ENCODE measurements at regions not wholly inside any gene's neighbourhood (a gene's known extent, or its start where the extent isn't known, plus 50 kb on each side); places are given as distances from the start of the nearest gene placed in this dataset.

- Histone ChIP-seq H3K9ac (ENCODE audit: low read length) (no peak overlapping the region), H2AFZ (ENCODE audit: low read length) (no peak overlapping the region), H3K4me2 (ENCODE audit: low read length) (no peak overlapping the region), H3K36me3 (ENCODE audit: low read depth, low read length) (no peaks in the 10 kb centered on the region), H3K4me1 (ENCODE audit: insufficient read depth, low read length) (no peaks in the 10 kb centered on the region), H3K9me3 (ENCODE audit: low read length) (no peaks in the 10 kb centered on the region), H4K20me1 (ENCODE audit: low read length) (no peaks in the 10 kb centered on the region), H3K27me3 (ENCODE audit: low read length) (peaks cover 44% of the 10 kb centered on the region), H3F3A (ENCODE audit: low read length, unreplicated experiment) (no peaks in the 10 kb centered on the region), H3K27ac (ENCODE audit: low read length) (no peak overlapping the region), H3K79me2 (ENCODE audit: low read length) (no peaks in the 10 kb centered on the region), H3K9me2 (replicated peaks; ENCODE audit: low read length) (no peaks in the 10 kb centered on the region), H3K4me3 (ENCODE audit: low read length) (no peak overlapping the region)
- POLR2A ChIA-PET (ENCODE audit: unreplicated experiment): no interaction called here
- DNase-seq (no peak), ATAC-seq (no peak)
- TF ChIP-seq EZH2phosphoT487 (IDR thresholded peaks at IDR 0.05; ENCODE audit: borderline replicate concordance, low read length) (no peak), CTCF (conservative IDR thresholded peaks at IDR 0.05; ENCODE audit: low read depth, low read length) (no peak), EZH2 (IDR thresholded peaks at IDR 0.05; ENCODE audit: low read length, unreplicated experiment) (no peak)
- CTCF ChIA-PET: no interaction called here
- intact Hi-C loops (cut with micrococcal nuclease): no loop called here
- no TSS peak for BruUV-seq (replicated peaks)
Measured at GRCh38 chr13:78402708-78403400, 200.5 kb downstream of the POU4F1 start.

- CTCF ChIA-PET: no interaction called here
Measured at GRCh38 chr13:78401873-78402707, 201.3 kb downstream of the POU4F1 start.

More at GRCh38 chr13:78401873-78402707, 201.3 kb downstream of the POU4F1 start:
- Histone ChIP-seq H3K27me3 (ENCODE audit: low read length) (peaks cover 44% of the 10 kb centered on the region), H2AFZ (ENCODE audit: low read length) (no peak overlapping the region), H3K36me3 (ENCODE audit: low read depth, low read length) (no peaks in the 10 kb centered on the region), H3K4me3 (ENCODE audit: low read length) (no peak overlapping the region), H3K9me3 (ENCODE audit: low read length) (no peaks in the 10 kb centered on the region), H3K9me2 (replicated peaks; ENCODE audit: low read length) (no peaks in the 10 kb centered on the region), H3K9ac (ENCODE audit: low read length) (no peak overlapping the region), H3K4me2 (ENCODE audit: low read length) (no peak overlapping the region), H3F3A (ENCODE audit: low read length, unreplicated experiment) (no peaks in the 10 kb centered on the region), H3K27ac (ENCODE audit: low read length) (no peak overlapping the region), H4K20me1 (ENCODE audit: low read length) (no peaks in the 10 kb centered on the region), H3K79me2 (ENCODE audit: low read length) (no peaks in the 10 kb centered on the region), H3K4me1 (ENCODE audit: insufficient read depth, low read length) (no peaks in the 10 kb centered on the region)
- intact Hi-C loops (cut with micrococcal nuclease): no loop called here
- ATAC-seq (no peak), DNase-seq (no peak)
- no peak for TF ChIP-seq EZH2phosphoT487 (IDR thresholded peaks at IDR 0.05; ENCODE audit: borderline replicate concordance, low read length)
- TF ChIP-seq EZH2 (IDR thresholded peaks at IDR 0.05; ENCODE audit: low read length, unreplicated experiment): no peak
- no peak for TF ChIP-seq CTCF (conservative IDR thresholded peaks at IDR 0.05; ENCODE audit: low read depth, low read length)
- no TSS peak for BruUV-seq (replicated peaks)
- POLR2A ChIA-PET (ENCODE audit: unreplicated experiment): no interaction called here
